GM21390 (cell line): ENCODE measurements at regions not wholly inside any gene's neighbourhood (a gene's known extent, or its start where the extent isn't known, plus 50 kb on each side); places are given as distances from the start of the nearest gene placed in this dataset.
A peak's percentile ranks its signal among the peaks of the same experiment; 100 is the strongest.
"Not testable (repeated sequence)": the region's sequence is repeated elsewhere in the genome, so short reads cannot be mapped to it uniquely, and the experiment has no call there.

Experiments used
- ATAC-seq: cut with Tn5 transposase; IDR thresholded peaks from one replicate; pipeline ENCODE4 v1.9.1; 2021; ENCODE audit not compliant: unreplicated experiment

DNA sequence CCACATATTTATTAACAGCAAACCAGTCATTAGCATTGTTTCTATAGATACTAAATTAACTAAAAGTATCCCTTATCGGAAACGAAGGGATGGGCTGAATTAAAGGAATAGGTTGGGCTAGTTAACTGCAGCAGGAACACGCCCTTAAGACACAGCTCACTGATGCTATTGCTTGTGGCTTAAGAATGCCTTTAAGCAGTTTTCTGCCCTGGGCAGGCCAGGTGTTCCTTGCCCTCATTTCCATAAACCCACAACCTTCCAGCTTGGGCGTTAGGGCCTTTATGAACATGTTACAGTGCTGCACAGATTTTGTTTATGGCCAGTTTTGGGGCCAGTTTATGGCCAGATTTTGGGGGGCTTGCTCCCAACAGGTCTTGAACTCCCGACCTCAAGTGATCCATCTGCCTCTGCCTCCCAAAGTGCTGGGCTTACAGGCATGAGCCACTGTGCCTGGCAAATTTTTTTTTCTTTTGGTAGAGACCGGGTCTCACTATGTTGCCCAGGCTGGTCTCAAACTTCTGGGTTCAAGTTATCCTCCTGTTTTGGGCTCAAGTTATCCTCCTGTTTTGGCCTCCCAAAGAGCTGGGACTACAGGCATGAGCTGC lies 90.1 kb upstream of the GRIN2A start:
- not testable (repeated sequence) for ATAC-seq

- ATAC-seq, result peak; percentile 85
Observed at GRCh38 chr16:10275214-10275996, 93.2 kb upstream of the GRIN2A start.

DNA sequence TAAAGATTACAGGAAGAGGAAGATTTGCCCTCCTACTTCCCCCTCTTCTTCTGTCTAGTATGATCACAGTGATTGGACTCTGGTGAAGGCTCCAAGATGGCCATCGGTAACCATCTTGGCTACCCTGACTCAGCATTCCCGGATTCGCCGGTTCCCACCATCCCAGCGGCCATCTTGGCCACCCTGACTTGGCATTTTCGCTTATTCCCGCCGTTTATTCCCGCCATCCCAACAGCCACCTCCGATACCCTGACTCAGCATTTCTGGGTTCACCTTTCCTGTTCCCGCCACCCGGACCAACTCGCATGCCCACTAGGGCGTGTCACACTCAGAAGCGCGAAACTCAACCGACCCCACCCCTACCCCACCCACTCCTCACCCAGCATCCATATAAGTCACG lies 95.4 kb upstream of the GRIN2A start:
- ATAC-seq, result no peak

DNA sequence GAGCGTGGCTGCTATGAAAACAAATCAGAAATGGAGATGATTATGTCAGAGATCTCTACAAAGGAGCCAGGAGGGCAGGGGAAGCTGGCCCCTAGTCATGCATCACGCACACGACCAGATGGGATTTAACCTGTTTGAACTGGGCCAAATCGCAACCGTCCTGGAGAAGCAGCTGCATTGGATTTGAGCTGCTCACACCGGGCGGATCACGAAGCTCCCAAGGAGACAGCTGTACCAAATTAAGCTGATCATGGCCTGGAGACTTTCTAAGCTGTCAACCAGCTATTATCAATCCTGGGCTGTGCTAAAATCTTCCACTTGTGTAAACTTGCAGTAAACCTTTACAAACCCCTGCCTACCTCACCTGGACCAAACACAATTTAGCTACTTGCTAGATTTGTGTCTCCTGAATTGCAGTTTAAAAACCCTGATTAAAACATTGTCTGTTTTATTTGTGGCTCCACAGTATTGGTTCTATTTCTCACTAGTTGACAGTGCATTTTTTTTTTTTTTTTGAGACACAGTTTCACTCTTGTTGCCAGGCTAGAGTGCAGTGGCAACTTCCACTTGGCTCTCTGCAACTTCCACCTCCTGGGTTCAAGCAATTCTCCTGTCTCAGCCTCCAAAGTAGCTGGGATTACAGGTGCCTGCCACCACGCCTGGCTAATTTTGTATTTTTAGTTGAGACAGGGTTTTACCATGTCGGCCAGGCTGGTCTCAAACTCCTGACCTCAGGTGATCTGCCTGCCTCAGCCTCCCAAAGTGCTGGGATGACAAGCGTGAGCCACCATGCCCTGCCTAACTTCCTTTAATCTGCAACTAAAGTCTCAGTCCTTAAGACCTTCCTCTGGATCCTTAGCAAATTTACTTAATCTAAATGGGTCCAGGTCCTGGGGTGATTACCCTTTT lies 98.3 kb upstream of the GRIN2A start:
- ATAC-seq, result no peak

GRCh38 chr16:10282367-10282766 lies 100.1 kb upstream of the GRIN2A start:
- ATAC-seq, result no peak

DNA sequence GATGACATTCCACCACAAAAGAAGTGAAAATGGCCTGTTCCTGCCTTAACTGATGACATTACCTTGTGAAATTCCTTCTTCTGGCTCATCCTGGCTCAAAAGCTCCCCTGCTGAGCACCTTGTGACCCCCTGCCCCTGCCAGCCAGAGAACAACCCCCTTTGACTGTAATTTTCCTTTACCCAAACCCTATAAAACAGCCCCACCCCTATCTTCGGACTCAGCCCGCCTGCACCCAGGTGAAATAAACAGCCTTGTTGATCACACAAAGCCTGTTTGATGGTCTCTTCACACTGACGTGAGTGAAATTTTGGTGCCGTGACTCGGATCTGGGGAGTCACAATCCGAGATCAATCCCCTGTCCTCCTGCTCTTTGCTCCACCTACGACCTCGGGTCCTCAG lies 101.0 kb upstream of the GRIN2A start:
- ATAC-seq, result not testable (repeated sequence)

GRCh38 chr16:10290467-10291105 lies 95.3 kb upstream of the ATF7IP2 start:
- ATAC-seq, result not testable (repeated sequence)

- ATAC-seq, result not testable (repeated sequence)
Observed at GRCh38 chr16:10292197-10292596, 93.7 kb upstream of the ATF7IP2 start.

DNA sequence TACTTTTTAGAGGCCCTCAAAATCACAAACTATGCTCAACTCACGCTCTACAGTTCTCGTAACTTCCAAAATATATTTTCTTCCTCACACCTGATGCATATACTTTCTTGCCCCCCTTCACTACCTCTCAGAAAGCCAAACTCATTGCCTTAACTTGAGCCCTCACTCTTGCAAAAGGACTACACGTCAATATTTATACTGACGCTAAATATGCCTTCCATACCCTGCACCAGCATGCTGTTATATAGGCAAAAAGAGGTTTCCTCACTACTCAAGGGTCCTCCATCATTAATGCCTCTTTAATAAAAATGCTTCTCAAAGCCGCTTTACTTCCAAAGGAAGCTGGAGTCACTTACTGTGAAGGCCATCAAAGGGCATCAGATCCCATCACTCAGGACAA lies 92.9 kb upstream of the ATF7IP2 start:
- not testable (repeated sequence) for ATAC-seq

DNA sequence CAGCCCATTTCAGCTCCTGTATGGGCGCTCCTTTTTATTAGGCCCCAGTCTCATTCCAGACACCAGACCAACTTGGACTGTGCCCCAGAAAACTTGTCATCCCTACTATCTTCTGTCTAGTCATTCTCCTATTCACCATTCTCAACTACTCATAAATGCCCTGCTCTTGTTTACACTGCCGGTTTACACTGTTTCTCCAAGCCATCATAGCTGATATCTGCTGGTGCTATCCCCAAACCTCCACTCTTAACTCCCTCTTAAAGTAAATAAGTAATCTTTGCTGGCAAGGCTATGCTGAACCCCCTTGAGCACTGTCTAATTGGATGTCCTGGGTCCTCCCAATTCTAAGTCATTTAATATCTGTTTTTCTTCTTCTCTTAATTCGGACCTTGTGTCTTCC lies 91.7 kb upstream of the ATF7IP2 start:
- ATAC-seq, result not testable (repeated sequence)

DNA sequence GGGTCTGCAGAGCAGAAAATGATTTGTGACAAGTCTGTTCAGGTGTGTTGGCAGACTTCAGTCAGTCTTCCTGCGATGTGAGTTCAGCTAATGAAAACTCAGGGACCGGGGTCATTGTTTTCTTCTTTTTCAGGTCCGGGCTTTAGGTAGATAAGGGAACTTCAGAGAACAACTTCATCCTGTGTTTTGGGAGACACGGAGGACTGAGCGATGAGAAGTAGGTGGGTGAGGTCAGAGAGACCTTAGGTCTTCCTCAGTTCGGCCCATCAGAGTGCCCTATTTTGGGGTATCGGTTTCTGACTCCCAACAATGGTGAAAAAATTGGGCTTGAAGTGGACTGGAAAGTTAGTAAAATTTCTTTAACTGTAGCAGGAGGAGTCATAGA lies 88.9 kb upstream of the ATF7IP2 start:
- peak; percentile 28 for ATAC-seq

DNA sequence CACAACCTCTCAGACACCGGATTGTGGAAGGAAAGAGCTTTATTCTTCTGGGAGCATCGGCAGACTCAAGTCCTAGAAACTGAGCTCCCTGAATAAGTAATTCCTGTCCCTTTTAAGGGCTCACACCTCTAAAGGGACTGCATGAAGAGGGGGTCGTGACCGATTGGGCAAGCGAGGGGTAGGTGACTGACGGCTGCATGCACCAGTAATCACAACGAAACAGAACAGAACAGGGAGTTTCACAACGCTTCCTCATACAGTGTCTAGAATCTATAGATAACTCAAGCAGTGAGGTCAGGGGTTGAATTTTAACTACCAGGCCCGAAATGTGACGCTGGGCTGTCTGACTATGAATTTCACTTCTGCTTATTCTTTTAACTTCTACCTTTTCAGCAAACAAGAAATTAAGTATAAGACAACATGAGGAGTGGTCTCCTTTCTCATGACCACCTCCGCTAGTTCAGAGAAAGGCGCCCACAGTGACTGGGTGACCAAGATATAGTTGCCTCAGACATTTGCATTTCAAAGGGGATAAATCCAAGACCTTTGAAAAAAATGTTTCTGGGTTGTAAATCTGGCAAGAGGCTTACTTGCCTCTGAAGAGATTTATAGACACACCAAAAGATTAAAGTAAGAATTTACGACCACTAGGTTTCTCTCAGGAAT lies 88.4 kb upstream of the ATF7IP2 start:
- ATAC-seq, result peak; percentile 94

DNA sequence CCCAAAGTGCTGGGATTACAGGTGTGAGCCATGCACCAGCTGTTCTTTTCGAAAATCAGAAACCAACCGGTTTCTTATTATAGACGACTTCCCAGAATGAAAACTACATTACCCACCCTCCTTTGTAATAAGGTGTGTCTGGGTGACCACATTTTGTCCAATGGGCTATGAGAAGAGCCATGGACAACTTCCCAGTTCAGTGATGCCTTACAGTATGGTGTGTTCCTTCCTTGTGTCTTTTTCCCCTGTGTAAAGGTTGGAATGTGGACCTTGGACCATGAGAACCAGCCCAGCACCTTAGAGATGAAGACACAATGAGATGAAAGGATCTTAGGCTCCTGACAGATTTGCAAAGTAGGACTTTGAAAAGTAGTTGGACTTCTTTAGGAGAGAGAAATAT lies 85.0 kb upstream of the ATF7IP2 start:
- ATAC-seq, result no peak

DNA sequence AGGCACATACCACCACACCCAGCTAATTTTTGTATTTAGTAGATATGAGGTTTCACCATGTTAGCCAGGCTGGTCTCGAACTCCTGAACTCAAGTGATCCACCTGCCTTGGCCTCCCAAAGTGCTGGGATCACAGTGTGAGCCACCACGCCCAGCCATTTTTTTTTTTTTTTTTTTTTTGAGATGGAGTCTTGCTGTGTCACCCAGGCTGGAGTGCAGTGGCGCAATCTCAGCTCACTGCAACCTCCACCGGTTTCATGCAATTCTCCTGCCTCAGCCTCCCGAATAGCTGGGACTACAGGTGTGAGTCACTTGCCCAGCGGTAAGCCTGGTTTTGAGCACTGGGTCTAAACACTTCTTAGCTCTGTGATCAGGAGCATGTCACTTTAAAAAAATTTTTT lies 84.3 kb upstream of the ATF7IP2 start:
- ATAC-seq, result not testable (repeated sequence)

GRCh38 chr16:10305912-10306311 lies 79.9 kb upstream of the ATF7IP2 start:
- no peak for ATAC-seq

DNA sequence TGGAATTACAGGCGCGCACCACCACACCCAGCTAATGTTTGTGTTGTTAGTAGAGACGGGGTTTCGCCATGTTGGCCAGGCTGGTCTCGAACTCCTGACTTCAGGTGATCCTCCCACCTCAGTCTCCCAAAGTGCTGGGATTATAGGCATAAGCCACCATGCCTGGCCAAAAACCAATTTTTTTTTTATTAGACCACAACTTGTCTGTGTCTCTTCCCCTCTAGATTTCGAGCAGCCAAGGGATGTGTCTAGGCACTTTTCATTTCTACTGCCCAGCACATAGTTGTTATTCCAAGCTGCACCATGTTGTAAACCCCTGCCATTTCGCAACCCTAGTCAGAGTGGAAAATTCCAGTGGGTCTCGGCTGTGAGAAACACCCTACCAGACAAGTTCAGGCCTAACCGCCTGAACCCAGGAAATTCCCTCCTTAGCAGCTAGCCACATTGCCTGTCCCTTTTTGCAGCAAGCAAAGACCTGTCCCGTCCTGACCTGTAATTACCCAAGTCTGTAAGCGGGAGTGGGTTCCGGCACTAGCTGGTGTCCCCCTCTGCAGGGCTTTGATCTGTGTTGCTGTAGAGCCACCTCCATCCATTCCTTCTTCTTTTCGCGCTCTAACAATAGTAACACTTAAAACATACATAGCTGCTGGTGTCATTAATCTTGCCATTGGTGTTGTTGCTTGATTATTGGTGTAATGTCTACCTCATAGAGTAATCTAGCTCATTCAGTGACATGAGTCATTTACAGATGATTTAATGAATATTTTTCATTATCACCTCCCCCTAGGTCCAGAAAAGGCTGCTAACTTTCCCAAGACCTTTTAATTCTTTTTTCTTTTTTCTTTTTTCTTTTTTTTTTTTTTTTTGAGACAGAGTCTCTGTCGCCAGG lies 77.3 kb upstream of the ATF7IP2 start:
- ATAC-seq, result no peak

DNA sequence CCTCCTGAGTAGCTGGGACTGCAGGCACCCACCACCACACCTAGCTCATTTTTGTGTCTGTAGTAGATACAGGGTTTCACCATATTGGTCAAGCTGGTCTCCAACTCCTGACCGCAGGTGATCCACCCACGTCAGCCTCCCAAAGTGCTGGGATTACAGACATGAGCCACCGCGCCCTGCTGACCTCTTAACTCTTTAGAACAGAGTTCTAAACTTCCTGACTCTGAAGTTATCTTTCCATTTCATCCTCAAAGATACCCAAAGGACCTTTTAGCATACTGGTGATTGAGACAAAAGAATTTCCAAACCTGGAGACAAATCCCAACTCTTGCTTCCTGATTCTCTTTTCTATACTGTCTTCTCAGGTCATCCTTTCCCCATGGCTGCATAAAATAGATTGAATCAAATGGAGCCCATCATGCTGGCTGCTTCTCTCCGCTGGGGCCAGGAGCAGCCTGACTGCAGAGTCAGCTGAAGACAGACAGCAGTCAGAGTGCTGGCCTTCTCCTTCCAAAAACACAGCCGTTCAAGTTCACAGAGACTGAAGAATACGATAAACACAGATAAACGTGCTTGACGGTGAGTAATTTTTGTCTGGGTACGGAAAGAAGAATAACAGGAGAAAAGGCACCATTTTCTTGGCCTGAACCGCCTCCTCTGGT lies 76.5 kb upstream of the ATF7IP2 start:
- ATAC-seq, result no peak

DNA sequence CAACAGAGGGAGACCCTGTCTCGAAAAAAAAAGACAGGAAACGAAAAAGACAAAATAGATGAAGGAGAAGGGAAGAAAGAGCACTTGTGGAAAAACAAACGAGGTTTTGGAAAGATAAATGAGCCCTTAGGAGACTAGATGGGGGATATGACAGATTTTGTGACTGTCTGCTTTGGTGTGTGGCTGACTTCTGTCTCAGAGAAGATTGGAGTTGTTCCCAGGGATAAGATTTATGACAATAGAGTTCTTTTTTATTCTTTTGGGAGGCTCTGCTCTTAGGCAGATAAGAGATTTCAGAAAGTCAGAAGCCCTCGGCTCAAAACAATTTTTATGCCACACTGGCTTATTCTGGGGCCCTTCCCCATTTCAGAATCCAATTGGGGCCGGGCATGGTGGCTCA lies 73.9 kb upstream of the ATF7IP2 start:
- ATAC-seq, result no peak
